Natural killer cell (primary cell): ENCODE measurements at regions not wholly inside any gene's neighbourhood (a gene's known extent, or its start where the extent isn't known, plus 50 kb on each side); places are given as distances from the start of the nearest gene placed in this dataset.

Source experiments
- ATAC-seq, 3 donors: fragments of 150-1000 bp in 2 of 3; fragments of 200-7000 bp in 1 of 3; cut with Tn5 transposase; 1 replicate in 1 of 3; 2 replicates in 2 of 3; pipeline ENCODE4 v1.10.0; 2021; ENCODE audit warnings: mild to moderate bottlenecking in 2 of 3, moderate library complexity in 2 of 3
- DNase-seq, 2 donors: peaks; one replicate each; pipeline versions ENCODE4 v3.0.0 to v3.0.0-alpha.2; 2013 to 2021; ENCODE audit warnings: mixed read lengths in 1 of 2
- H3K27ac ChIP-seq: one replicate; pipeline ENCODE4 v1.5.1; 2013; ENCODE audit warnings: mild to moderate bottlenecking, low read length
- H3K27me3 ChIP-seq: one replicate; pipeline ENCODE4 v1.6.1; 2013; ENCODE audit warnings: low read length; ENCODE audit not compliant: control insufficient read depth, insufficient read depth
- H3K36me3 ChIP-seq: one replicate; pipeline ENCODE4 v1.6.1; 2013; ENCODE audit warnings: low read length; ENCODE audit not compliant: control insufficient read depth, insufficient read depth
- H3K4me1 ChIP-seq: one replicate; pipeline ENCODE4 v1.6.1; 2013; ENCODE audit warnings: low read length; ENCODE audit not compliant: control insufficient read depth, insufficient read depth
- H3K4me3 ChIP-seq: one replicate; pipeline ENCODE4 v1.5.1; 2013; ENCODE audit warnings: low read length
- H3K9me3 ChIP-seq: one replicate; pipeline ENCODE4 v1.6.1; 2013; ENCODE audit warnings: low read length; ENCODE audit not compliant: control insufficient read depth, insufficient read depth
- H3K27ac Mint-ChIP-seq, 2 donors: one replicate each; pipeline ENCODE4 v1.8.0; 2022; ENCODE audit warnings: mild to moderate bottlenecking in 2 of 2, mixed read lengths in 2 of 2, moderate library complexity in 1 of 2
- H3K27me3 Mint-ChIP-seq, 2 donors: one replicate each; pipeline ENCODE4 v1.8.0; 2022; ENCODE audit warnings: low read depth in 2 of 2, mixed read lengths in 2 of 2
- H3K36me3 Mint-ChIP-seq: one replicate; pipeline ENCODE4 v1.8.0; 2022; ENCODE audit warnings: mixed read lengths
- H3K4me1 Mint-ChIP-seq, 2 donors: one replicate each; pipeline ENCODE4 v1.8.0; 2022; ENCODE audit warnings: mixed read lengths in 2 of 2
- H3K4me3 Mint-ChIP-seq: one replicate; pipeline ENCODE4 v1.8.0; 2022; ENCODE audit warnings: mild to moderate bottlenecking, moderate library complexity, mixed read lengths
- H3K9me3 Mint-ChIP-seq, 2 donors: one replicate each; pipeline ENCODE4 v1.8.0; 2022; ENCODE audit warnings: mixed read lengths in 2 of 2
- CTCF ChIP-seq: fragments of 200-600 bp; IDR thresholded peaks from one replicate; pipeline ENCODE4 v1.8.0; 2022; ENCODE audit warnings: antibody characterized with exemption
- WGBS: methylation state at CpG from one replicate; pipeline ENCODE4 v1.1.7; 2013; ENCODE audit warnings: missing lambda C conversion rate; ENCODE audit not compliant: insufficient coverage; 5-methylcytosine and 5-hydroxymethylcytosine counted together
- intact Hi-C: fragments of 100-400 bp; cut with micrococcal nuclease; formaldehyde crosslinking; loops from one replicate; pipeline ENCODE4 v1.14.2; 2022

GRCh38 chr7:142422621-142423020 lies 164.8 kb upstream of the PRSS58 start:
- no peak overlapping the region for H3K27ac ChIP-seq
- no peaks in the 10 kb centered on the region for H3K4me1 ChIP-seq
- no peaks in the 10 kb centered on the region for H3K36me3 ChIP-seq
- Mint-ChIP-seq H3K4me3 (no peak overlapping the region), H3K4me1 (no peaks in the 10 kb centered on the region), H3K9me3 (no peaks in the 10 kb centered on the region), H3K36me3 (no peaks in the 10 kb centered on the region), H3K27me3 (peaks cover 0 to 3% of the 10 kb centered on the region in 2 donors), H3K27ac (no peak overlapping the region)
- no peak for TF ChIP-seq CTCF
- H3K27me3 ChIP-seq = no peaks in the 10 kb centered on the region
- DNase-seq (no peak), ATAC-seq (no peak)
- WGBS = 74% methylated on average over 4 of the region's 4 CpGs
- H3K9me3 ChIP-seq = no peaks in the 10 kb centered on the region
- intact Hi-C loops = no loop called here
- no peak overlapping the region for H3K4me3 ChIP-seq

- TF ChIP-seq CTCF = no peak
- 65% methylated on average over 5 of the region's 5 CpGs for WGBS
- no peak overlapping the region for H3K27ac Mint-ChIP-seq
- ATAC-seq (no peak), DNase-seq (peak in 1 of 2 donors; percentile 35)
- no peak overlapping the region for H3K4me3 Mint-ChIP-seq
- intact Hi-C loops = no loop called here
- Histone ChIP-seq H3K27ac (no peak overlapping the region), H3K36me3 (no peaks in the 10 kb centered on the region), H3K27me3 (no peaks in the 10 kb centered on the region), H3K4me1 (no peaks in the 10 kb centered on the region), H3K4me3 (no peak overlapping the region), H3K9me3 (no peaks in the 10 kb centered on the region)
- H3K27me3 Mint-ChIP-seq = peaks cover 0 to 2% of the 10 kb centered on the region in 2 donors
- H3K4me1 Mint-ChIP-seq = no peaks in the 10 kb centered on the region
- no peaks in the 10 kb centered on the region for H3K36me3 Mint-ChIP-seq
- H3K9me3 Mint-ChIP-seq = no peaks in the 10 kb centered on the region
These were observed 162.9 kb upstream of the PRSS58 start for GRCh38 chr7:142420554-142421362.

- H3K27me3 Mint-ChIP-seq = no peaks in the 10 kb centered on the region
- WGBS = 12% methylated on average over 3 of the region's 4 CpGs
- no peaks in the 10 kb centered on the region for H3K4me1 Mint-ChIP-seq
These were observed 160.5 kb upstream of the PRSS58 start for GRCh38 chr7:142418326-142418725.

More at GRCh38 chr7:142418326-142418725, 160.5 kb upstream of the PRSS58 start:
- Histone ChIP-seq H3K4me3 (no peak overlapping the region), H3K36me3 (no peaks in the 10 kb centered on the region), H3K4me1 (no peaks in the 10 kb centered on the region), H3K9me3 (no peaks in the 10 kb centered on the region), H3K27ac (no peak overlapping the region), H3K27me3 (no peaks in the 10 kb centered on the region)
- Mint-ChIP-seq H3K36me3 (no peaks in the 10 kb centered on the region), H3K27ac (no peak overlapping the region), H3K9me3 (no peaks in the 10 kb centered on the region), H3K4me3 (no peak overlapping the region)
- ATAC-seq (no peak), DNase-seq (no peak)
- TF ChIP-seq CTCF = no peak
- intact Hi-C loops = no loop called here
